ENCODE measurements at regions not wholly inside any gene's neighbourhood (a gene's known extent, or its start where the extent isn't known, plus 50 kb on each side); places are given as distances from the start of the nearest gene placed in this dataset.

- CTCF ChIA-PET: no interaction called here
- no peak overlapping the region for H2AK5ac ChIP-seq (ENCODE audit: low read depth, low read length)
- no peak overlapping the region for H3K4ac ChIP-seq (ENCODE audit: low read depth, low read length)
- no peak overlapping the region for H4K8ac ChIP-seq (ENCODE audit: low read depth in 2 of 2, low read length in 2 of 2)
- H2BK15ac ChIP-seq (ENCODE audit: low read depth, low read length): no peak overlapping the region
- no peaks in the 10 kb centered on the region for H3K79me1 ChIP-seq (ENCODE audit: low read depth in 1 of 2, low read length in 2 of 2)
- in situ Hi-C loops (cut with MboI; ENCODE audit: low sequenced_read_pairs) (no loop called here), intact Hi-C loops (cut with micrococcal nuclease) (no loop called here), dilution Hi-C loops (cut with HindIII; ENCODE audit: low sequenced_read_pairs, unreplicated experiment) (no loop called here)
- POLR2A ChIA-PET (ENCODE audit: unreplicated experiment): no interaction called here
- no peak overlapping the region for H3K27ac ChIP-seq (ENCODE audit: insufficient read depth, low read length)
- H2BK120ac ChIP-seq (ENCODE audit: low read depth, low read length): no peak overlapping the region
- H3K18ac ChIP-seq (ENCODE audit: low read depth, low read length): no peak overlapping the region
- H3K56ac ChIP-seq (ENCODE audit: extremely low read depth, insufficient read depth, low read length): no peak overlapping the region
- no peaks in the 10 kb centered on the region for H3K27me3 ChIP-seq (ENCODE audit: control insufficient read depth, insufficient read depth, low read length)
- H4K91ac ChIP-seq (ENCODE audit: insufficient read depth, low read depth, low read length): no peak overlapping the region
- H3K9me1 ChIP-seq (ENCODE audit: insufficient read depth, low read length): no peaks in the 10 kb centered on the region
- 29% methylated on average over 2 of the region's 5 CpGs; no CpG with 5 or more reads in 1 of the 2 experiments for WGBS, 2 experiments (ENCODE audit: extremely low coverage in 2 of 2, insufficient read length in 1 of 2)
- ATAC-seq (ENCODE audit: low read depth): no peak
- H3K23ac ChIP-seq (ENCODE audit: low read depth, low read length): no peak overlapping the region
- H3K9me3 ChIP-seq (ENCODE audit: control insufficient read depth, insufficient read depth, low read length): no peaks in the 10 kb centered on the region
- no peak overlapping the region for H4K5ac ChIP-seq (ENCODE audit: low read depth, low read length)
- no peak overlapping the region for H3K9ac ChIP-seq (ENCODE audit: low read depth, low read length)
- no peak overlapping the region for H3K14ac ChIP-seq (replicated peaks; ENCODE audit: low read depth, low read length)
- no peak for DNase-seq
- no peak for TF ChIP-seq NFE2L2 (IDR thresholded peaks at IDR 0.05; ENCODE audit: low read depth, low read length)
- TF ChIP-seq POLR2A (IDR thresholded peaks at IDR 0.05; ENCODE audit: low read depth, low read length): no peak
- TF ChIP-seq RAD21 (IDR thresholded peaks at IDR 0.05; ENCODE audit: low read length): no peak
- TF ChIP-seq RCOR1 (IDR thresholded peaks at IDR 0.05; ENCODE audit: insufficient replicate concordance, low read length): no peak
- TF ChIP-seq CHD1 (IDR thresholded peaks at IDR 0.05; ENCODE audit: low read depth, low read length): no peak
- TF ChIP-seq FOS (IDR thresholded peaks at IDR 0.05; ENCODE audit: low read depth, low read length): no peak
- TF ChIP-seq MAZ (IDR thresholded peaks at IDR 0.05; ENCODE audit: borderline replicate concordance, low read depth, low read length): no peak
- TF ChIP-seq CTCF (conservative IDR thresholded peaks at IDR 0.05; ENCODE audit: low read depth, low read length): no peak
- no peak for TF ChIP-seq USF2 (IDR thresholded peaks at IDR 0.05; ENCODE audit: low read depth, low read length)
- no peak for TF ChIP-seq MXI1 (IDR thresholded peaks at IDR 0.05; ENCODE audit: borderline replicate concordance, low read depth, low read length)
- TF ChIP-seq SMC3 (IDR thresholded peaks at IDR 0.05; ENCODE audit: low read depth, low read length): no peak
- TF ChIP-seq MAFK (IDR thresholded peaks at IDR 0.05; ENCODE audit: low read depth, low read length): no peak
- no peak for TF ChIP-seq BHLHE40 (IDR thresholded peaks at IDR 0.05; ENCODE audit: low read depth, low read length)
- TF ChIP-seq, protein P1, sequence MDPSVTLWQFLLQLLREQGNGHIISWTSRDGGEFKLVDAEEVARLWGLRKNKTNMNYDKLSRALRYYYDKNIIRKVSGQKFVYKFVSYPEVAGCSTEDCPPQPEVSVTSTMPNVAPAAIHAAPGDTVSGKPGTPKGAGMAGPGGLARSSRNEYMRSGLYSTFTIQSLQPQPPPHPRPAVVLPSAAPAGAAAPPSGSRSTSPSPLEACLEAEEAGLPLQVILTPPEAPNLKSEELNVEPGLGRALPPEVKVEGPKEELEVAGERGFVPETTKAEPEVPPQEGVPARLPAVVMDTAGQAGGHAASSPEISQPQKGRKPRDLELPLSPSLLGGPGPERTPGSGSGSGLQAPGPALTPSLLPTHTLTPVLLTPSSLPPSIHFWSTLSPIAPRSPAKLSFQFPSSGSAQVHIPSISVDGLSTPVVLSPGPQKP (IDR thresholded peaks at IDR 0.05; ENCODE audit: borderline replicate concordance, low read depth, low read length): no peak
- TF ChIP-seq RFX5 (IDR thresholded peaks at IDR 0.05; ENCODE audit: low read depth, low read length): no peak
- no peak for TF ChIP-seq CEBPB (IDR thresholded peaks at IDR 0.05; ENCODE audit: low read depth, low read length)
- no peaks in the 10 kb centered on the region for H4K20me1 ChIP-seq (ENCODE audit: insufficient read depth, low read length)
- no peak overlapping the region for H2AFZ ChIP-seq (replicated peaks; ENCODE audit: low read length, poor library complexity)
- H3K4me3 ChIP-seq (ENCODE audit: insufficient read depth, low read depth, low read length): no peak overlapping the region
- no peak overlapping the region for H2BK20ac ChIP-seq (ENCODE audit: low read depth, low read length)
- no peak overlapping the region for H2AK9ac ChIP-seq (replicated peaks; ENCODE audit: low read depth, low read length, poor library complexity)
- no peaks in the 10 kb centered on the region for H3K36me3 ChIP-seq (ENCODE audit: control insufficient read depth, insufficient read depth, low read length)
- H3K4me2 ChIP-seq (ENCODE audit: low read depth, low read length): no peak overlapping the region
- H3K4me1 ChIP-seq (ENCODE audit: control insufficient read depth, insufficient read depth, low read length): no peaks in the 10 kb centered on the region
- BruUV-seq (replicated peaks): no TSS peak
- H2BK5ac ChIP-seq (ENCODE audit: low read depth, low read length, poor library complexity, severe bottlenecking): no peak overlapping the region
Observed at GRCh38 chr10:15931376-15931775, 71.1 kb upstream of the MINDY3 start.

Measured in IMR-90 (cell line).